Smooth muscle cell (in vitro differentiated cells): ENCODE measurements at regions not wholly inside any gene's neighbourhood (a gene's known extent, or its start where the extent isn't known, plus 50 kb on each side); places are given as distances from the start of the nearest gene placed in this dataset.

Experiments used
- DNase-seq: peaks from one replicate; lab custom pipeline; 2025; ENCODE audit not compliant: unreplicated experiment; lab: John Stamatoyannopoulos, UW
- H2AFZ ChIP-seq: fragments of 200-600 bp; sonication (generic); 2 replicates; pipeline ENCODE4 v1.6.0; 2016; ENCODE audit warnings: antibody characterized with exemption, low read depth, mild to moderate bottlenecking
- H3F3A ChIP-seq: fragments of 200-600 bp; sonication (generic); 2 replicates; pipeline ENCODE4 v1.6.0; 2017; ENCODE audit warnings: antibody characterized with exemption, low read depth
- H3K27ac ChIP-seq: fragments of 200-600 bp; sonication (generic); 2 replicates; pipeline ENCODE4 v1.5.1; 2016; ENCODE audit warnings: low read depth, mild to moderate bottlenecking
- H3K27me3 ChIP-seq: fragments of 200-600 bp; sonication (generic); 2 replicates; pipeline ENCODE4 v1.6.1; 2016; ENCODE audit warnings: low read depth, mild to moderate bottlenecking
- H3K36me3 ChIP-seq: fragments of 200-600 bp; sonication (generic); 2 replicates; pipeline ENCODE4 v1.5.1; 2016; ENCODE audit warnings: low read depth
- H3K4me1 ChIP-seq: fragments of 200-600 bp; sonication (generic); 2 replicates; pipeline ENCODE4 v1.5.1; 2016; ENCODE audit warnings: low read depth
- H3K4me2 ChIP-seq: fragments of 200-600 bp; sonication (generic); 2 replicates; pipeline ENCODE4 v1.6.0; 2016; ENCODE audit warnings: mild to moderate bottlenecking
- H3K4me3 ChIP-seq: fragments of 200-600 bp; sonication (generic); 2 replicates; pipeline ENCODE4 v1.5.1; 2016; ENCODE audit warnings: mild to moderate bottlenecking
- H3K79me2 ChIP-seq: fragments of 200-600 bp; sonication (generic); 2 replicates; pipeline ENCODE4 v1.6.0; 2016; ENCODE audit warnings: low read depth, mild to moderate bottlenecking
- H3K9ac ChIP-seq: fragments of 200-600 bp; sonication (generic); 2 replicates; pipeline ENCODE4 v1.6.0; 2016; ENCODE audit warnings: low read depth
- H3K9me3 ChIP-seq: fragments of 200-600 bp; sonication (generic); replicated peaks from 2 replicates; pipeline ENCODE4 v1.5.1; 2016; ENCODE audit warnings: low read depth
- H4K20me1 ChIP-seq: fragments of 200-600 bp; sonication (generic); 2 replicates; pipeline ENCODE4 v1.6.0; 2016; ENCODE audit warnings: low read depth
- CTCF ChIP-seq: fragments of 200-600 bp; sonication (generic); IDR thresholded peaks from 2 replicates; pipeline ENCODE4 v1.5.1; 2017; ENCODE audit warnings: borderline replicate concordance, mild to moderate bottlenecking, antibody characterized with exemption; ENCODE audit not compliant: insufficient read depth, poor library complexity, severe bottlenecking
- WGBS: methylation state at CpG from one replicate; pipeline ENCODE4 v1.1.7; 2016; ENCODE audit warnings: low lambda C conversion rate; 5-methylcytosine and 5-hydroxymethylcytosine counted together

- Histone ChIP-seq H3K79me2 (no peaks in the 10 kb centered on the region), H3K4me1 (no peaks in the 10 kb centered on the region), H4K20me1 (no peaks in the 10 kb centered on the region), H3K9me3 (no peaks in the 10 kb centered on the region), H3F3A (no peaks in the 10 kb centered on the region), H3K4me3 (no peak overlapping the region), H3K9ac (no peak overlapping the region), H3K36me3 (no peaks in the 10 kb centered on the region), H3K27ac (no peak overlapping the region), H3K4me2 (no peak overlapping the region), H2AFZ (no peak overlapping the region), H3K27me3 (no peaks in the 10 kb centered on the region)
- no peak for DNase-seq
- WGBS = 93% methylated on average over 2 of the region's 2 CpGs
- TF ChIP-seq CTCF = no peak
Measured at GRCh38 chr3:20424086-20424485, 238.1 kb upstream of the SGO1 start.

- Histone ChIP-seq H3K79me2 (no peaks in the 10 kb centered on the region), H3K27me3 (no peaks in the 10 kb centered on the region), H4K20me1 (no peaks in the 10 kb centered on the region), H3K27ac (no peak overlapping the region), H3K4me3 (no peak overlapping the region), H3K36me3 (no peaks in the 10 kb centered on the region), H2AFZ (no peak overlapping the region), H3F3A (no peaks in the 10 kb centered on the region), H3K4me1 (no peaks in the 10 kb centered on the region), H3K4me2 (no peak overlapping the region), H3K9me3 (no peaks in the 10 kb centered on the region), H3K9ac (no peak overlapping the region)
- TF ChIP-seq CTCF = no peak
- 84% methylated on average over 2 of the region's 2 CpGs for WGBS
- DNase-seq = no peak
Measured at GRCh38 chr3:20422391-20422790, 236.4 kb upstream of the SGO1 start.

GRCh38 chr3:20417388-20418108 lies 231.5 kb upstream of the SGO1 start:
- TF ChIP-seq CTCF = no peak

GRCh38 chr3:20406611-20407011 lies 220.6 kb upstream of the SGO1 start:
- 56% methylated on average over 2 of the region's 2 CpGs for WGBS
- Histone ChIP-seq H3K9me3 (no peaks in the 10 kb centered on the region), H3K4me1 (peaks cover 14% of the 10 kb centered on the region), H4K20me1 (no peaks in the 10 kb centered on the region), H3K79me2 (no peaks in the 10 kb centered on the region), H3F3A (peaks cover 6% of the 10 kb centered on the region), H3K27ac (no peak overlapping the region), H3K4me2 (peak overlapping the region; percentile 41), H3K27me3 (no peaks in the 10 kb centered on the region), H3K9ac (no peak overlapping the region), H3K36me3 (no peaks in the 10 kb centered on the region), H3K4me3 (no peak overlapping the region), H2AFZ (no peak overlapping the region)
- DNase-seq = no peak
- TF ChIP-seq CTCF = no peak

More at GRCh38 chr3:20417388-20418108, 231.5 kb upstream of the SGO1 start:
- Histone ChIP-seq H3K4me3 (no peak overlapping the region), H3K4me2 (no peak overlapping the region), H3K27me3 (no peaks in the 10 kb centered on the region), H2AFZ (no peak overlapping the region), H3K36me3 (no peaks in the 10 kb centered on the region), H4K20me1 (no peaks in the 10 kb centered on the region), H3K79me2 (no peaks in the 10 kb centered on the region), H3K4me1 (no peaks in the 10 kb centered on the region), H3F3A (no peaks in the 10 kb centered on the region), H3K9ac (no peak overlapping the region), H3K9me3 (no peaks in the 10 kb centered on the region), H3K27ac (no peak overlapping the region)
- WGBS = 90% methylated on average over 5 of the region's 5 CpGs
- no peak for DNase-seq
